B cell (primary cell): ENCODE measurements at regions not wholly inside any gene's neighbourhood (a gene's known extent, or its start where the extent isn't known, plus 50 kb on each side); places are given as distances from the start of the nearest gene placed in this dataset.

ENCODE experiments used
- ATAC-seq: fragments of 200-7000 bp; cut with Tn5 transposase; one replicate; pipeline ENCODE4 v1.10.0; 2021; ENCODE audit warnings: low read depth, mild to moderate bottlenecking, moderate number of reproducible peaks, moderate library complexity
- CTCF ChIA-PET: fragments of 350-600 bp; sonication (Branson Sonifier 250); formaldehyde crosslinking; loops from one replicate; lab custom pipeline; 2021; ENCODE audit warnings: antibody characterized with exemption, inconsistent platforms; lab: Charles Lee
- POLR2A ChIA-PET: fragments of 350-600 bp; sonication (Branson Sonifier 250); formaldehyde crosslinking; loops from one replicate; lab custom pipeline; 2021; ENCODE audit warnings: antibody characterized with exemption; lab: Charles Lee
- DNase-seq: peaks from one replicate; pipeline ENCODE4 v3.0.0; 2013
- H2AFZ ChIP-seq: 2 replicates; pipeline ENCODE4 v1.6.1; 2012; ENCODE audit warnings: mild to moderate bottlenecking, low read depth, low read length; ENCODE audit not compliant: insufficient read depth, poor library complexity, severe bottlenecking
- H3K27ac ChIP-seq, 2 donors: 1 replicate in 1 of 2; 2 replicates in 1 of 2; pipeline ENCODE4 v1.5.1; 2012 to 2013; ENCODE audit warnings: low read length in 2 of 2, mild to moderate bottlenecking in 2 of 2, moderate library complexity in 1 of 2
- H3K27me3 ChIP-seq, 4 experiments: fragments of 200-600 bp in 1 of 4; sonication (generic) in 1 of 4; replicated peaks in 1 of 4; 1 replicate in 2 of 4; 2 replicates in 2 of 4; pipeline versions ENCODE4 v1.6.1 to v1.7.0; 2013 to 2016; ENCODE audit warnings: low read length in 3 of 4, mild to moderate bottlenecking in 2 of 4, mixed read lengths in 1 of 4, moderate library complexity in 1 of 4; ENCODE audit not compliant: insufficient read depth in 4 of 4, control insufficient read depth in 3 of 4; ENCODE audit errors: control extremely low read depth in 1 of 4
- H3K36me3 ChIP-seq, 2 experiments: replicated peaks in 1 of 2; 1 replicate in 1 of 2; 2 replicates in 1 of 2; pipeline versions ENCODE4 v1.6.1 to v1.7.1; 2013; ENCODE audit warnings: low read length in 1 of 2; ENCODE audit not compliant: insufficient read depth in 2 of 2, control insufficient read depth in 1 of 2; ENCODE audit errors: control extremely low read depth in 1 of 2, extremely low read depth in 1 of 2
- H3K4me1 ChIP-seq, 2 donors: fragments of 200-600 bp in 1 of 2; sonication (generic) in 1 of 2; 1 replicate in 1 of 2; 2 replicates in 1 of 2; pipeline versions ENCODE4 v1.5.1 to v1.6.1; 2013 to 2017; ENCODE audit warnings: low read length in 2 of 2; ENCODE audit not compliant: control insufficient read depth in 2 of 2, insufficient read depth in 2 of 2
- H3K4me2 ChIP-seq: replicated peaks from 2 replicates; pipeline ENCODE3; 2012; ENCODE audit warnings: mild to moderate bottlenecking, low read depth, low read length; ENCODE audit not compliant: poor library complexity, severe bottlenecking
- H3K4me3 ChIP-seq, 5 experiments: fragments of 200-600 bp in 1 of 5; sonication (generic) in 1 of 5; 1 replicate in 3 of 5; 2 replicates in 2 of 5; pipeline versions ENCODE4 v1.5.1 to v1.7.0; 2011 to 2016; ENCODE audit warnings: low read length in 4 of 5, mild to moderate bottlenecking in 4 of 5, low read depth in 2 of 5, control low read depth in 1 of 5, moderate library complexity in 1 of 5; ENCODE audit not compliant: insufficient read depth in 1 of 5; ENCODE audit errors: control extremely low read depth in 1 of 5, extremely low read depth in 1 of 5
- H3K79me2 ChIP-seq: fragments of 200-600 bp; sonication (generic); one replicate; pipeline ENCODE4 v1.6.0; 2016; ENCODE audit warnings: low read length; ENCODE audit not compliant: control insufficient read depth, insufficient read depth
- H3K9ac ChIP-seq: fragments of 200-600 bp; sonication (generic); 2 replicates; pipeline ENCODE4 v1.6.1; 2017; ENCODE audit warnings: mild to moderate bottlenecking, low read length, moderate library complexity
- H3K9me3 ChIP-seq, 3 donors: one replicate each; pipeline versions ENCODE4 v1.6.1 to v1.7.1; 2013; ENCODE audit warnings: low read length in 2 of 3; ENCODE audit not compliant: control insufficient read depth in 2 of 3, insufficient read depth in 1 of 3; ENCODE audit errors: control extremely low read depth in 1 of 3
- H4K20me1 ChIP-seq: 2 replicates; pipeline ENCODE4 v1.6.0; 2012; ENCODE audit warnings: mild to moderate bottlenecking, low read length; ENCODE audit not compliant: insufficient read depth, control insufficient read depth, poor library complexity, severe bottlenecking
- H3K27ac Mint-ChIP-seq: one replicate; pipeline ENCODE4 v1.8.0; 2021; ENCODE audit warnings: mixed read lengths
- H3K27me3 Mint-ChIP-seq: one replicate; pipeline ENCODE4 v1.8.0; 2021; ENCODE audit warnings: mixed read lengths
- H3K4me1 Mint-ChIP-seq: one replicate; pipeline ENCODE4 v1.8.0; 2021; ENCODE audit warnings: mixed read lengths
- H3K4me3 Mint-ChIP-seq: one replicate; pipeline ENCODE4 v1.8.0; 2021; ENCODE audit warnings: mixed read lengths
- H3K9me3 Mint-ChIP-seq: one replicate; pipeline ENCODE4 v1.8.0; 2022; ENCODE audit warnings: mixed read lengths; ENCODE audit not compliant: insufficient read depth
- CTCF ChIP-seq: fragments of 200-600 bp; IDR thresholded peaks from one replicate; pipeline ENCODE4 v1.8.0; 2022; ENCODE audit warnings: antibody characterized with exemption, mild to moderate bottlenecking
- EZH2 ChIP-seq: IDR thresholded peaks from 2 replicates; pipeline ENCODE4 v1.6.1; 2012; ENCODE audit warnings: borderline replicate concordance, low read depth, mild to moderate bottlenecking, moderate library complexity, low read length; ENCODE audit not compliant: insufficient read depth, poor library complexity, severe bottlenecking
- WGBS: methylation state at CpG from one replicate; pipeline ENCODE4 v1.1.5; 2013; ENCODE audit warnings: missing lambda C conversion rate; ENCODE audit not compliant: insufficient coverage; 5-methylcytosine and 5-hydroxymethylcytosine counted together
- intact Hi-C: fragments of 100-400 bp; cut with micrococcal nuclease; formaldehyde crosslinking; loops from one replicate; pipeline ENCODE4 v1.10.0; 2022

GRCh38 chr1:96521010-96521409, 200.6 kb upstream of the PTBP2 start:
- no peaks in the 10 kb centered on the region for H3K27me3 ChIP-seq
- no peaks in the 10 kb centered on the region for H4K20me1 ChIP-seq
- no peak overlapping the region for H3K4me2 ChIP-seq
- no peaks in the 10 kb centered on the region for H3K27me3 Mint-ChIP-seq
- no peaks in the 10 kb centered on the region for H3K36me3 ChIP-seq
- no peak overlapping the region for H3K4me3 Mint-ChIP-seq
- no peaks in the 10 kb centered on the region for H3K9me3 ChIP-seq
- H2AFZ ChIP-seq: no peak overlapping the region
- no peaks in the 10 kb centered on the region for H3K4me1 ChIP-seq
- no peaks in the 10 kb centered on the region for H3K9me3 Mint-ChIP-seq
- no peak for ATAC-seq
- CTCF ChIA-PET: no interaction called here
- H3K4me1 Mint-ChIP-seq: no peaks in the 10 kb centered on the region
- POLR2A ChIA-PET: no interaction called here
- no peak for TF ChIP-seq CTCF
- TF ChIP-seq EZH2: no peak
- H3K27ac Mint-ChIP-seq: no peak overlapping the region
- DNase-seq: no peak
- H3K4me3 ChIP-seq: no peak overlapping the region
- WGBS: no CpG with 5 or more reads among the region's 6 CpGs
- no peak overlapping the region for H3K9ac ChIP-seq
- no peaks in the 10 kb centered on the region for H3K79me2 ChIP-seq
- H3K27ac ChIP-seq: no peak overlapping the region
- intact Hi-C loops: no loop called here

GRCh38 chr1:96521994-96522760, 199.4 kb upstream of the PTBP2 start:
- H3K27ac ChIP-seq: no peak overlapping the region
- ATAC-seq: no peak
- no peak overlapping the region for H3K9ac ChIP-seq
- H3K4me3 ChIP-seq: no peak overlapping the region
- no peak overlapping the region for H2AFZ ChIP-seq
- 82% methylated on average over 2 of the region's 2 CpGs for WGBS
- H3K4me1 Mint-ChIP-seq: no peaks in the 10 kb centered on the region
- ChIA-PET POLR2A (no interaction called here), CTCF (no interaction called here)
- no peak overlapping the region for H3K27ac Mint-ChIP-seq
- no peaks in the 10 kb centered on the region for H4K20me1 ChIP-seq
- H3K36me3 ChIP-seq: no peaks in the 10 kb centered on the region
- no peak for DNase-seq
- TF ChIP-seq EZH2 (no peak), CTCF (no peak)
- no peaks in the 10 kb centered on the region for H3K27me3 ChIP-seq
- H3K27me3 Mint-ChIP-seq: no peaks in the 10 kb centered on the region
- no peaks in the 10 kb centered on the region for H3K4me1 ChIP-seq
- no peaks in the 10 kb centered on the region for H3K9me3 ChIP-seq
- intact Hi-C loops: no loop called here
- H3K79me2 ChIP-seq: no peaks in the 10 kb centered on the region
- H3K9me3 Mint-ChIP-seq: peaks cover 2% of the 10 kb centered on the region
- no peak overlapping the region for H3K4me2 ChIP-seq
- H3K4me3 Mint-ChIP-seq: no peak overlapping the region
